ENCODE measurements at regions not wholly inside any gene's neighbourhood (a gene's known extent, or its start where the extent isn't known, plus 50 kb on each side); places are given as distances from the start of the nearest gene placed in this dataset.

DNA sequence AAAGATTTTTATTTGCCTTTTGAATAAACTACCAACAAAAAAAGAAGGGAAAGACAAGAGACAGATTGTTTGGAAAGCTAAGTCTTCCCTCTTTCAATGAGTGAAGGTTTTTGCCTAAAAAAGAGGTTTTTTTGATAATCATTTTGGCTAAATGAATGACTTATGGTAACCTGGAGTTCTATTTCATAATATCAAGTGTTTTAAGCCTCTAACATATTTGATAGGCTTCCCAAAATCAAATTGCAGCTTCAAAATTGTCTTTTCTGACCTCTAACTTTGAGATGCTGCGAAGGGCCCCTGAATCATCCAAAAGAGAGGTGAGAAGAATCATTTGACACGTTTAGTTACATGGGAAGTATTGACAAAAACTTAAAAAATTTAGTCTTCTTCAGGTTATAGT is 53.0 kb upstream of the NAMPT start:
- no peak for DNase-seq

- no peak for DNase-seq
These were observed 51.0 kb upstream of the NAMPT start for GRCh38 chr7:106335814-106336213.

All from stimulated activated CD4-positive, alpha-beta T cell treated with anti-CD3 and anti-CD28 coated beads, Interleukin-15, amount 100 ng/mL, for 24 hours (primary cell).